CD4-positive, alpha-beta T cell (primary cell): ENCODE measurements at regions not wholly inside any gene's neighbourhood (a gene's known extent, or its start where the extent isn't known, plus 50 kb on each side); places are given as distances from the start of the nearest gene placed in this dataset.

Experiments
- ATAC-seq: fragments of 200-7000 bp; cut with Tn5 transposase; one replicate; pipeline ENCODE4 v1.10.0; 2022; ENCODE audit warnings: mild to moderate bottlenecking; ENCODE audit not compliant: poor library complexity
- CTCF ChIA-PET: fragments of 350-600 bp; sonication (Branson Sonifier 250); formaldehyde crosslinking; loops from one replicate; lab custom pipeline; 2021; ENCODE audit warnings: antibody characterized with exemption, inconsistent platforms; lab: Charles Lee
- POLR2A ChIA-PET: fragments of 350-600 bp; sonication (Branson Sonifier 250); formaldehyde crosslinking; loops from one replicate; lab custom pipeline; 2021; ENCODE audit warnings: antibody characterized with exemption, inconsistent platforms; lab: Charles Lee
- DNase-seq, 14 experiments: peaks; one replicate each; pipeline ENCODE4 v3.0.0-alpha.2; 2013 to 2020; ENCODE audit warnings: mixed read lengths in 2 of 14
- H3K27ac ChIP-seq, 2 donors: one replicate each; pipeline versions ENCODE4 v1.5.1 to v1.7.0; 2013; ENCODE audit warnings: low read length in 2 of 2, low read depth in 1 of 2, mild to moderate bottlenecking in 1 of 2
- H3K27me3 ChIP-seq, 2 experiments: 1 replicate in 1 of 2; 2 replicates in 1 of 2; pipeline versions ENCODE4 v1.6.1 to v1.7.0; 2013; ENCODE audit warnings: low read length in 2 of 2, control low read depth in 1 of 2, mild to moderate bottlenecking in 1 of 2, moderate library complexity in 1 of 2; ENCODE audit not compliant: insufficient read depth in 2 of 2, control insufficient read depth in 1 of 2
- H3K36me3 ChIP-seq: one replicate; pipeline ENCODE4 v1.6.1; 2013; ENCODE audit warnings: low read length, control low read depth; ENCODE audit not compliant: insufficient read depth
- H3K4me1 ChIP-seq: one replicate; pipeline ENCODE4 v1.6.1; 2013; ENCODE audit warnings: low read length, control low read depth; ENCODE audit not compliant: insufficient read depth
- H3K4me3 ChIP-seq: one replicate; pipeline ENCODE4 v1.5.1; 2013; ENCODE audit warnings: mild to moderate bottlenecking, low read length, moderate library complexity
- H3K9me3 ChIP-seq, 2 experiments: 1 replicate in 1 of 2; 2 replicates in 1 of 2; pipeline versions ENCODE4 v1.6.1 to v1.7.0; 2013; ENCODE audit warnings: low read length in 2 of 2, mild to moderate bottlenecking in 2 of 2, control low read depth in 1 of 2, moderate library complexity in 1 of 2; ENCODE audit not compliant: control insufficient read depth in 1 of 2, insufficient read depth in 1 of 2
- H3K27ac Mint-ChIP-seq: one replicate; pipeline ENCODE4 v1.8.0; 2020; ENCODE audit warnings: mixed read lengths
- H3K27me3 Mint-ChIP-seq: one replicate; pipeline ENCODE4 v1.8.0; 2021; ENCODE audit warnings: mixed read lengths
- H3K36me3 Mint-ChIP-seq: one replicate; pipeline ENCODE4 v1.8.0; 2021; ENCODE audit warnings: low read depth, mixed read lengths
- H3K4me1 Mint-ChIP-seq: one replicate; pipeline ENCODE4 v1.8.0; 2021; ENCODE audit warnings: low read depth, mixed read lengths
- H3K4me3 Mint-ChIP-seq: one replicate; pipeline ENCODE4 v1.8.0; 2020; ENCODE audit warnings: mild to moderate bottlenecking, mixed read lengths
- H3K9me3 Mint-ChIP-seq: one replicate; pipeline ENCODE4 v1.8.0; 2020; ENCODE audit warnings: mixed read lengths
- CTCF ChIP-seq: fragments of 200-600 bp; IDR thresholded peaks from one replicate; pipeline ENCODE4 v1.8.0; 2022; ENCODE audit warnings: antibody characterized with exemption, mild to moderate bottlenecking
- intact Hi-C, 2 experiments: fragments of 100-400 bp; cut with DNase I in 1 of 2; cut with micrococcal nuclease in 1 of 2; formaldehyde crosslinking; loops; one replicate each; pipeline versions ENCODE4 v1.15.1 to v1.9.0; 2023 to 2025; cut with DNase I, micrococcal nuclease

GRCh38 chr4:180706766-180707165 is 1536.4 kb upstream of the TENM3 start:
- intact Hi-C loops, result no loop called here
- Histone ChIP-seq H3K27me3 (no peaks in the 10 kb centered on the region), H3K36me3 (no peaks in the 10 kb centered on the region), H3K9me3 (peaks cover 0 to under 1% of the 10 kb centered on the region in 2 experiments), H3K4me1 (no peaks in the 10 kb centered on the region), H3K4me3 (no peak overlapping the region), H3K27ac (no peak overlapping the region)
- TF ChIP-seq CTCF, result no peak
- no peak overlapping the region for H3K4me3 Mint-ChIP-seq
- no peaks in the 10 kb centered on the region for H3K27me3 Mint-ChIP-seq
- POLR2A ChIA-PET, result no interaction called here
- CTCF ChIA-PET, result no interaction called here
- H3K9me3 Mint-ChIP-seq, result peaks cover 9% of the 10 kb centered on the region
- DNase-seq, result no peak
- no peak for ATAC-seq
- no peaks in the 10 kb centered on the region for H3K4me1 Mint-ChIP-seq
- no peaks in the 10 kb centered on the region for H3K36me3 Mint-ChIP-seq
- no peak overlapping the region for H3K27ac Mint-ChIP-seq

- no peak for TF ChIP-seq CTCF
- Histone ChIP-seq H3K9me3 (no peaks in the 10 kb centered on the region), H3K4me3 (no peak overlapping the region), H3K27me3 (no peaks in the 10 kb centered on the region), H3K27ac (no peak overlapping the region), H3K4me1 (no peaks in the 10 kb centered on the region), H3K36me3 (no peaks in the 10 kb centered on the region)
- Mint-ChIP-seq H3K4me3 (no peak overlapping the region), H3K27ac (no peak overlapping the region), H3K36me3 (no peaks in the 10 kb centered on the region), H3K4me1 (no peaks in the 10 kb centered on the region), H3K9me3 (peaks cover 8% of the 10 kb centered on the region), H3K27me3 (no peaks in the 10 kb centered on the region)
- DNase-seq (no peak), ATAC-seq (no peak)
- CTCF ChIA-PET, result no interaction called here
- intact Hi-C loops, result no loop called here
- POLR2A ChIA-PET, result no interaction called here
Measured at GRCh38 chr4:180710628-180711337, 1532.4 kb upstream of the TENM3 start.

- no peak overlapping the region for H3K4me3 ChIP-seq
- CTCF ChIA-PET, result no interaction called here
- peaks cover 0 to 4% of the 10 kb centered on the region in 2 experiments for H3K9me3 ChIP-seq
- Mint-ChIP-seq H3K4me1 (no peaks in the 10 kb centered on the region), H3K9me3 (peaks cover 11% of the 10 kb centered on the region), H3K27ac (no peak overlapping the region), H3K27me3 (no peaks in the 10 kb centered on the region), H3K4me3 (no peak overlapping the region), H3K36me3 (no peaks in the 10 kb centered on the region)
- DNase-seq (no peak), ATAC-seq (no peak)
- H3K4me1 ChIP-seq, result no peaks in the 10 kb centered on the region
- intact Hi-C loops, result no loop called here
- H3K27me3 ChIP-seq, result no peaks in the 10 kb centered on the region
- POLR2A ChIA-PET, result no interaction called here
- TF ChIP-seq CTCF, result no peak
- no peak overlapping the region for H3K27ac ChIP-seq
- H3K36me3 ChIP-seq, result no peaks in the 10 kb centered on the region
Measured at GRCh38 chr4:180717451-180718033, 1525.7 kb upstream of the TENM3 start.
